Endothelial cell of umbilical vein (primary cell): ENCODE measurements at regions not wholly inside any gene's neighbourhood (a gene's known extent, or its start where the extent isn't known, plus 50 kb on each side); places are given as distances from the start of the nearest gene placed in this dataset.

ENCODE experiments used
- BruUV-seq: library from RNA; stranded (reverse); fragments of 400-500 nt; replicated peaks from 2 replicates; lab custom pipeline; 2021; lab: Mats Ljungman, UMichigan
- CTCF ChIA-PET: fragments of 300-600, 350-600 bp; sonication (Branson Sonifier 250); formaldehyde crosslinking; loops from one replicate; lab custom pipeline; 2021; ENCODE audit warnings: antibody characterized with exemption, inconsistent platforms; lab: Charles Lee
- POLR2A ChIA-PET: fragments of 300-600, 350-600 bp; sonication (Branson Sonifier 250); formaldehyde crosslinking; loops from one replicate; lab custom pipeline; 2021; ENCODE audit warnings: antibody characterized with exemption, inconsistent platforms; lab: Charles Lee
- DNase-seq: peaks from one replicate; pipeline ENCODE4 v3.0.0-alpha.2; 2011; ENCODE audit warnings: low read depth, low spot score
- FAIRE-seq: peaks from 2 replicates; lab custom pipeline; 2011; peaks lifted over from hg19 to GRCh38; lab: Jason Lieb, UNC
- H2AFZ ChIP-seq: 2 replicates; pipeline ENCODE4 v1.6.0; 2012; ENCODE audit warnings: low read depth, low read length, control low read depth, inconsistent platforms
- H3K27ac ChIP-seq: 2 replicates; pipeline ENCODE4 v1.5.1; 2011; ENCODE audit warnings: low read depth, mild to moderate bottlenecking, control low read depth, low read length, moderate library complexity; ENCODE audit not compliant: insufficient read depth
- H3K27me3 ChIP-seq, 2 experiments: 2 replicates each; pipeline versions ENCODE4 v1.6.0 to v1.6.1; 2011; ENCODE audit warnings: low read length in 2 of 2, mixed read lengths in 1 of 2; ENCODE audit not compliant: control insufficient read depth in 2 of 2, insufficient read depth in 2 of 2
- H3K36me3 ChIP-seq, 2 experiments: 2 replicates in 1 of 2; 3 replicates in 1 of 2; pipeline ENCODE4 v1.5.1; 2011; ENCODE audit warnings: low read length in 2 of 2, mild to moderate bottlenecking in 1 of 2, moderate library complexity in 1 of 2; ENCODE audit not compliant: control insufficient read depth in 2 of 2, insufficient read depth in 2 of 2; ENCODE audit errors: extremely low read depth in 1 of 2
- H3K4me1 ChIP-seq: 3 replicates; pipeline ENCODE4 v1.5.1; 2011; ENCODE audit warnings: mild to moderate bottlenecking, low read length; ENCODE audit not compliant: control insufficient read depth, insufficient read depth; ENCODE audit errors: extremely low read depth
- H3K4me2 ChIP-seq: 2 replicates; pipeline ENCODE4 v1.6.1; 2011; ENCODE audit warnings: low read length, control low read depth, mixed read lengths; ENCODE audit not compliant: insufficient read depth
- H3K4me3 ChIP-seq, 3 experiments: fragments of 200-600 bp in 1 of 3; sonication (generic), shearing (Covaris generic) in 1 of 3; replicated peaks in 1 of 3; 2 replicates each; pipeline ENCODE4 v1.5.1; 2011 to 2016; ENCODE audit warnings: control low read depth in 3 of 3, low read length in 3 of 3, mild to moderate bottlenecking in 2 of 3, inconsistent platforms in 1 of 3, low read depth in 1 of 3, moderate library complexity in 1 of 3; ENCODE audit not compliant: insufficient read depth in 1 of 3
- H3K79me2 ChIP-seq: 2 replicates; pipeline ENCODE4 v1.6.0; 2012; ENCODE audit warnings: low read length, inconsistent platforms; ENCODE audit not compliant: control insufficient read depth, insufficient read depth
- H3K9ac ChIP-seq: replicated peaks from 2 replicates; pipeline ENCODE3; 2011; ENCODE audit warnings: low read length, control low read depth; ENCODE audit not compliant: insufficient read depth; ENCODE audit errors: extremely low read depth
- H3K9me1 ChIP-seq: replicated peaks from 3 replicates; pipeline ENCODE4 v1.6.0; 2011; ENCODE audit warnings: mild to moderate bottlenecking, low read length; ENCODE audit not compliant: control insufficient read depth, insufficient read depth; ENCODE audit errors: extremely low read depth
- H3K9me3 ChIP-seq: replicated peaks from 2 replicates; pipeline ENCODE4 v1.5.1; 2012; ENCODE audit warnings: low read length, inconsistent platforms; ENCODE audit not compliant: control insufficient read depth, insufficient read depth
- H4K20me1 ChIP-seq: replicated peaks from 2 replicates; pipeline ENCODE3; 2011; ENCODE audit warnings: mild to moderate bottlenecking, low read length; ENCODE audit not compliant: control insufficient read depth, insufficient read depth; ENCODE audit errors: extremely low read depth
- CTCF ChIP-seq, 2 donors: IDR thresholded peaks; 1 replicate in 1 of 2; 2 replicates in 1 of 2; pipeline ENCODE4 v1.5.1; 2011; ENCODE audit warnings: low read length in 2 of 2, mild to moderate bottlenecking in 2 of 2, moderate library complexity in 2 of 2, control low read depth in 1 of 2, inconsistent platforms in 1 of 2, low read depth in 1 of 2; ENCODE audit not compliant: insufficient read depth in 1 of 2; ENCODE audit errors: extremely low read depth in 1 of 2
- EZH2 ChIP-seq: IDR thresholded peaks from 2 replicates; pipeline ENCODE4 v1.6.1; 2012; ENCODE audit warnings: borderline replicate concordance, low read depth, mild to moderate bottlenecking, moderate library complexity, low read length, inconsistent platforms; ENCODE audit not compliant: severe bottlenecking
- FOS ChIP-seq: IDR thresholded peaks from 2 replicates; pipeline ENCODE4 v1.6.1; 2011; ENCODE audit warnings: mild to moderate bottlenecking, low read length, moderate library complexity, borderline replicate concordance; ENCODE audit not compliant: insufficient read depth
- GATA2 ChIP-seq: IDR thresholded peaks from 2 replicates; pipeline ENCODE4 v1.7.0; 2011; ENCODE audit warnings: low read depth, mild to moderate bottlenecking, moderate library complexity, mixed read lengths, low read length; ENCODE audit not compliant: insufficient read length, insufficient read depth
- JUN ChIP-seq: IDR thresholded peaks from 2 replicates; pipeline ENCODE4 v1.6.1; 2011; ENCODE audit warnings: borderline replicate concordance, low read depth; ENCODE audit not compliant: insufficient read length, insufficient read depth
- MAX ChIP-seq: IDR thresholded peaks from 2 replicates; pipeline ENCODE4 v1.6.1; 2011; ENCODE audit not compliant: insufficient read depth, insufficient read length
- MYC ChIP-seq: IDR thresholded peaks from one replicate; pipeline ENCODE4 v1.6.1; 2011; ENCODE audit warnings: mild to moderate bottlenecking, low read depth, low read length
- POLR2A ChIP-seq: IDR thresholded peaks from 2 replicates; pipeline ENCODE4 v1.6.1; 2012; ENCODE audit warnings: low read depth, mild to moderate bottlenecking, control low read depth, low read length
- POLR2AphosphoS5 ChIP-seq: IDR thresholded peaks from 2 replicates; pipeline ENCODE4 v1.6.1; 2012; ENCODE audit warnings: low read depth, mild to moderate bottlenecking, control low read depth, low read length, moderate library complexity; ENCODE audit not compliant: insufficient read depth
- dilution Hi-C: fragments of 300-500 bp; cut with MboI; formaldehyde crosslinking; loops from one replicate; pipeline ENCODE4 v1.15.0; 2019; ENCODE audit warnings: low sequenced_read_pairs; ENCODE audit not compliant: extremely low pct_ligation_motif_present
- intact Hi-C: fragments of 100-400 bp; cut with micrococcal nuclease; formaldehyde crosslinking; loops from one replicate; pipeline ENCODE4 v1.10.0; 2022

GRCh38 chr2:147374423-147374811 is 470.4 kb upstream of the ACVR2A start:
- H3K79me2 ChIP-seq, result no peaks in the 10 kb centered on the region
- no peak overlapping the region for H3K4me2 ChIP-seq
- no peak overlapping the region for H3K4me3 ChIP-seq
- H3K4me1 ChIP-seq, result no peaks in the 10 kb centered on the region
- no peak for TF ChIP-seq FOS
- TF ChIP-seq POLR2A, result no peak
- TF ChIP-seq CTCF (IDR thresholded peaks at IDR 0.05; ENCODE audit: extremely low read depth in 1 of 2, insufficient read depth in 1 of 2, low read depth in 1 of 2, low read length in 2 of 2), result no peak
- TF ChIP-seq EZH2, result no peak
- TF ChIP-seq MYC, result no peak
- TF ChIP-seq GATA2, result no peak
- no peak for TF ChIP-seq MAX
- no peak for TF ChIP-seq POLR2AphosphoS5
- no peak for TF ChIP-seq JUN
- POLR2A ChIA-PET, result no interaction called here
- no peak overlapping the region for H2AFZ ChIP-seq
- no TSS peak for BruUV-seq
- FAIRE-seq, result no peak
- intact Hi-C loops (no loop called here), dilution Hi-C loops (no loop called here)
- no peaks in the 10 kb centered on the region for H4K20me1 ChIP-seq
- H3K9me3 ChIP-seq, result no peaks in the 10 kb centered on the region
- no peak overlapping the region for H3K27ac ChIP-seq
- H3K9ac ChIP-seq, result no peak overlapping the region
- H3K27me3 ChIP-seq, result no peaks in the 10 kb centered on the region
- H3K36me3 ChIP-seq, result no peaks in the 10 kb centered on the region
- CTCF ChIA-PET, result no interaction called here
- DNase-seq, result no peak
- no peaks in the 10 kb centered on the region for H3K9me1 ChIP-seq
